ENCODE measurements at regions not wholly inside any gene's neighbourhood (a gene's known extent, or its start where the extent isn't known, plus 50 kb on each side); places are given as distances from the start of the nearest gene placed in this dataset.

- no peaks in the 10 kb centered on the region for H3K9me3 ChIP-seq (ENCODE audit: control insufficient read depth, low read length)
- H3K36me3 ChIP-seq (ENCODE audit: control insufficient read depth, insufficient read depth, low read length), result no peaks in the 10 kb centered on the region
- H3K4me3 ChIP-seq (ENCODE audit: insufficient read depth, low read depth, low read length, poor library complexity, severe bottlenecking), result no peak overlapping the region
- no peaks in the 10 kb centered on the region for H3K4me1 ChIP-seq (ENCODE audit: control insufficient read depth, insufficient read depth, low read length, poor library complexity, severe bottlenecking)
- no peak overlapping the region for H3K27ac ChIP-seq (ENCODE audit: insufficient read depth, low read length, poor library complexity, severe bottlenecking)
- no peaks in the 10 kb centered on the region for H3K27me3 ChIP-seq (replicated peaks; ENCODE audit: control insufficient read depth, insufficient read depth, low read length, poor library complexity, severe bottlenecking)
- DNase-seq, result no peak
These were observed 720.1 kb downstream of the TYW1 start for GRCh38 chr7:67716729-67717128.

GRCh38 chr7:67723591-67723990 is 727.0 kb downstream of the TYW1 start:
- H3K9me3 ChIP-seq (ENCODE audit: control insufficient read depth, low read length), result no peaks in the 10 kb centered on the region
- no peak overlapping the region for H3K4me3 ChIP-seq (ENCODE audit: insufficient read depth, low read depth, low read length, poor library complexity, severe bottlenecking)
- H3K4me1 ChIP-seq (ENCODE audit: control insufficient read depth, insufficient read depth, low read length, poor library complexity, severe bottlenecking), result no peaks in the 10 kb centered on the region
- H3K36me3 ChIP-seq (ENCODE audit: control insufficient read depth, insufficient read depth, low read length), result no peaks in the 10 kb centered on the region
- DNase-seq, result no peak
- no peak overlapping the region for H3K27ac ChIP-seq (ENCODE audit: insufficient read depth, low read length, poor library complexity, severe bottlenecking)
- H3K27me3 ChIP-seq (replicated peaks; ENCODE audit: control insufficient read depth, insufficient read depth, low read length, poor library complexity, severe bottlenecking), result no peaks in the 10 kb centered on the region

GRCh38 chr7:67724435-67724834 is 727.8 kb downstream of the TYW1 start:
- Histone ChIP-seq H3K36me3 (ENCODE audit: control insufficient read depth, insufficient read depth, low read length) (no peaks in the 10 kb centered on the region), H3K9me3 (ENCODE audit: control insufficient read depth, low read length) (no peaks in the 10 kb centered on the region), H3K4me3 (ENCODE audit: insufficient read depth, low read depth, low read length, poor library complexity, severe bottlenecking) (no peak overlapping the region), H3K27me3 (replicated peaks; ENCODE audit: control insufficient read depth, insufficient read depth, low read length, poor library complexity, severe bottlenecking) (no peaks in the 10 kb centered on the region), H3K4me1 (ENCODE audit: control insufficient read depth, insufficient read depth, low read length, poor library complexity, severe bottlenecking) (no peaks in the 10 kb centered on the region), H3K27ac (ENCODE audit: insufficient read depth, low read length, poor library complexity, severe bottlenecking) (no peak overlapping the region)
- DNase-seq, result no peak

GRCh38 chr7:67724955-67725354 is 728.3 kb downstream of the TYW1 start:
- Histone ChIP-seq H3K9me3 (ENCODE audit: control insufficient read depth, low read length) (no peaks in the 10 kb centered on the region), H3K27ac (ENCODE audit: insufficient read depth, low read length, poor library complexity, severe bottlenecking) (no peak overlapping the region), H3K36me3 (ENCODE audit: control insufficient read depth, insufficient read depth, low read length) (no peaks in the 10 kb centered on the region), H3K4me3 (ENCODE audit: insufficient read depth, low read depth, low read length, poor library complexity, severe bottlenecking) (no peak overlapping the region), H3K4me1 (ENCODE audit: control insufficient read depth, insufficient read depth, low read length, poor library complexity, severe bottlenecking) (no peaks in the 10 kb centered on the region), H3K27me3 (replicated peaks; ENCODE audit: control insufficient read depth, insufficient read depth, low read length, poor library complexity, severe bottlenecking) (no peaks in the 10 kb centered on the region)
- no peak for DNase-seq

- Histone ChIP-seq H3K27me3 (replicated peaks; ENCODE audit: control insufficient read depth, insufficient read depth, low read length, poor library complexity, severe bottlenecking) (no peaks in the 10 kb centered on the region), H3K36me3 (ENCODE audit: control insufficient read depth, insufficient read depth, low read length) (no peaks in the 10 kb centered on the region), H3K4me3 (ENCODE audit: insufficient read depth, low read depth, low read length, poor library complexity, severe bottlenecking) (no peak overlapping the region), H3K27ac (ENCODE audit: insufficient read depth, low read length, poor library complexity, severe bottlenecking) (no peak overlapping the region), H3K9me3 (ENCODE audit: control insufficient read depth, low read length) (no peaks in the 10 kb centered on the region), H3K4me1 (ENCODE audit: control insufficient read depth, insufficient read depth, low read length, poor library complexity, severe bottlenecking) (no peaks in the 10 kb centered on the region)
- DNase-seq, result no peak
These were observed 728.8 kb downstream of the TYW1 start for GRCh38 chr7:67725423-67725822.

- no peak for DNase-seq
- Histone ChIP-seq H3K4me3 (ENCODE audit: insufficient read depth, low read depth, low read length, poor library complexity, severe bottlenecking) (no peak overlapping the region), H3K9me3 (ENCODE audit: control insufficient read depth, low read length) (no peaks in the 10 kb centered on the region), H3K4me1 (ENCODE audit: control insufficient read depth, insufficient read depth, low read length, poor library complexity, severe bottlenecking) (no peaks in the 10 kb centered on the region), H3K27ac (ENCODE audit: insufficient read depth, low read length, poor library complexity, severe bottlenecking) (no peak overlapping the region), H3K36me3 (ENCODE audit: control insufficient read depth, insufficient read depth, low read length) (no peaks in the 10 kb centered on the region), H3K27me3 (replicated peaks; ENCODE audit: control insufficient read depth, insufficient read depth, low read length, poor library complexity, severe bottlenecking) (no peaks in the 10 kb centered on the region)
These were observed 733.1 kb downstream of the TYW1 start for GRCh38 chr7:67729771-67730170.

GRCh38 chr7:67731704-67732103 is 735.1 kb downstream of the TYW1 start:
- H3K4me1 ChIP-seq (ENCODE audit: control insufficient read depth, insufficient read depth, low read length, poor library complexity, severe bottlenecking), result no peaks in the 10 kb centered on the region
- DNase-seq, result no peak
- no peak overlapping the region for H3K27ac ChIP-seq (ENCODE audit: insufficient read depth, low read length, poor library complexity, severe bottlenecking)
- H3K27me3 ChIP-seq (replicated peaks; ENCODE audit: control insufficient read depth, insufficient read depth, low read length, poor library complexity, severe bottlenecking), result no peaks in the 10 kb centered on the region
- H3K36me3 ChIP-seq (ENCODE audit: control insufficient read depth, insufficient read depth, low read length), result no peaks in the 10 kb centered on the region
- H3K9me3 ChIP-seq (ENCODE audit: control insufficient read depth, low read length), result no peaks in the 10 kb centered on the region
- H3K4me3 ChIP-seq (ENCODE audit: insufficient read depth, low read depth, low read length, poor library complexity, severe bottlenecking), result no peak overlapping the region

- Histone ChIP-seq H3K36me3 (ENCODE audit: control insufficient read depth, insufficient read depth, low read length) (no peaks in the 10 kb centered on the region), H3K4me3 (ENCODE audit: insufficient read depth, low read depth, low read length, poor library complexity, severe bottlenecking) (no peak overlapping the region), H3K4me1 (ENCODE audit: control insufficient read depth, insufficient read depth, low read length, poor library complexity, severe bottlenecking) (no peaks in the 10 kb centered on the region), H3K27me3 (replicated peaks; ENCODE audit: control insufficient read depth, insufficient read depth, low read length, poor library complexity, severe bottlenecking) (no peaks in the 10 kb centered on the region), H3K27ac (ENCODE audit: insufficient read depth, low read length, poor library complexity, severe bottlenecking) (no peak overlapping the region), H3K9me3 (ENCODE audit: control insufficient read depth, low read length) (no peaks in the 10 kb centered on the region)
- DNase-seq, result no peak
These were observed 736.3 kb downstream of the TYW1 start for GRCh38 chr7:67732898-67733297.

- H3K27ac ChIP-seq (ENCODE audit: insufficient read depth, low read length, poor library complexity, severe bottlenecking), result no peak overlapping the region
- H3K9me3 ChIP-seq (ENCODE audit: control insufficient read depth, low read length), result peaks cover 5% of the 10 kb centered on the region
- no peaks in the 10 kb centered on the region for H3K4me1 ChIP-seq (ENCODE audit: control insufficient read depth, insufficient read depth, low read length, poor library complexity, severe bottlenecking)
- no peak for DNase-seq
- H3K4me3 ChIP-seq (ENCODE audit: insufficient read depth, low read depth, low read length, poor library complexity, severe bottlenecking), result no peak overlapping the region
- no peaks in the 10 kb centered on the region for H3K36me3 ChIP-seq (ENCODE audit: control insufficient read depth, insufficient read depth, low read length)
- H3K27me3 ChIP-seq (replicated peaks; ENCODE audit: control insufficient read depth, insufficient read depth, low read length, poor library complexity, severe bottlenecking), result no peaks in the 10 kb centered on the region
These were observed 741.5 kb downstream of the TYW1 start for GRCh38 chr7:67738145-67738544.

- no peak overlapping the region for H3K4me3 ChIP-seq (ENCODE audit: insufficient read depth, low read depth, low read length, poor library complexity, severe bottlenecking)
- DNase-seq, result no peak
- peaks cover 5% of the 10 kb centered on the region for H3K9me3 ChIP-seq (ENCODE audit: control insufficient read depth, low read length)
- no peak overlapping the region for H3K27ac ChIP-seq (ENCODE audit: insufficient read depth, low read length, poor library complexity, severe bottlenecking)
- no peaks in the 10 kb centered on the region for H3K36me3 ChIP-seq (ENCODE audit: control insufficient read depth, insufficient read depth, low read length)
- no peaks in the 10 kb centered on the region for H3K27me3 ChIP-seq (replicated peaks; ENCODE audit: control insufficient read depth, insufficient read depth, low read length, poor library complexity, severe bottlenecking)
- no peaks in the 10 kb centered on the region for H3K4me1 ChIP-seq (ENCODE audit: control insufficient read depth, insufficient read depth, low read length, poor library complexity, severe bottlenecking)
These were observed 742.3 kb downstream of the TYW1 start for GRCh38 chr7:67738958-67739357.

GRCh38 chr7:67743501-67743900 is 746.9 kb downstream of the TYW1 start:
- DNase-seq, result no peak
- Histone ChIP-seq H3K4me3 (ENCODE audit: insufficient read depth, low read depth, low read length, poor library complexity, severe bottlenecking) (no peak overlapping the region), H3K36me3 (ENCODE audit: control insufficient read depth, insufficient read depth, low read length) (no peaks in the 10 kb centered on the region), H3K27ac (ENCODE audit: insufficient read depth, low read length, poor library complexity, severe bottlenecking) (no peak overlapping the region), H3K9me3 (ENCODE audit: control insufficient read depth, low read length) (peaks cover 5% of the 10 kb centered on the region), H3K27me3 (replicated peaks; ENCODE audit: control insufficient read depth, insufficient read depth, low read length, poor library complexity, severe bottlenecking) (no peaks in the 10 kb centered on the region), H3K4me1 (ENCODE audit: control insufficient read depth, insufficient read depth, low read length, poor library complexity, severe bottlenecking) (no peaks in the 10 kb centered on the region)
